Calu3 (cell line): ENCODE measurements at regions not wholly inside any gene's neighbourhood (a gene's known extent, or its start where the extent isn't known, plus 50 kb on each side); places are given as distances from the start of the nearest gene placed in this dataset.

Experiments used
- BruUV-seq: library from RNA; stranded (reverse); fragments of 400-500 nt; replicated peaks from 2 replicates; lab custom pipeline; 2021; lab: Mats Ljungman, UMichigan
- CTCF ChIA-PET: fragments of 300-600 bp; sonication (Branson Sonifier 250); formaldehyde crosslinking; loops from one replicate; lab custom pipeline; 2022; ENCODE audit warnings: antibody characterized with exemption; lab: Charles Lee
- DNase-seq: peaks from one replicate; pipeline ENCODE4 v3.0.0; 2022
- H3K27ac Mint-ChIP-seq: one replicate; pipeline ENCODE4 v1.8.0; 2022; ENCODE audit warnings: mixed read lengths; ENCODE audit not compliant: unreplicated experiment
- H3K27me3 Mint-ChIP-seq: one replicate; pipeline ENCODE4 v1.8.0; 2022; ENCODE audit warnings: mixed read lengths; ENCODE audit not compliant: unreplicated experiment
- H3K36me3 Mint-ChIP-seq: one replicate; pipeline ENCODE4 v1.8.0; 2022; ENCODE audit warnings: mild to moderate bottlenecking, moderate library complexity, mixed read lengths; ENCODE audit not compliant: insufficient read depth, unreplicated experiment
- H3K4me1 Mint-ChIP-seq: one replicate; pipeline ENCODE4 v1.8.0; 2022; ENCODE audit warnings: mild to moderate bottlenecking, low read depth, mixed read lengths; ENCODE audit not compliant: unreplicated experiment
- H3K4me3 Mint-ChIP-seq: one replicate; pipeline ENCODE4 v1.8.0; 2022; ENCODE audit warnings: mild to moderate bottlenecking, low read depth, moderate library complexity, mixed read lengths; ENCODE audit not compliant: unreplicated experiment
- H3K9me3 Mint-ChIP-seq: one replicate; pipeline ENCODE4 v1.8.0; 2022; ENCODE audit warnings: low read depth, mixed read lengths; ENCODE audit not compliant: unreplicated experiment
- intact Hi-C: fragments of 100-400 bp; cut with micrococcal nuclease; formaldehyde crosslinking; loops from one replicate; pipeline ENCODE4 v1.10.0; 2022; ENCODE audit not compliant: unreplicated experiment
- TF ChIP-seq, protein P1 (sequence below): fragments of 200-600 bp; IDR thresholded peaks from one replicate; pipeline ENCODE4 v1.8.0; 2022; ENCODE audit warnings: antibody characterized with exemption; ENCODE audit not compliant: unreplicated experiment

DNA sequence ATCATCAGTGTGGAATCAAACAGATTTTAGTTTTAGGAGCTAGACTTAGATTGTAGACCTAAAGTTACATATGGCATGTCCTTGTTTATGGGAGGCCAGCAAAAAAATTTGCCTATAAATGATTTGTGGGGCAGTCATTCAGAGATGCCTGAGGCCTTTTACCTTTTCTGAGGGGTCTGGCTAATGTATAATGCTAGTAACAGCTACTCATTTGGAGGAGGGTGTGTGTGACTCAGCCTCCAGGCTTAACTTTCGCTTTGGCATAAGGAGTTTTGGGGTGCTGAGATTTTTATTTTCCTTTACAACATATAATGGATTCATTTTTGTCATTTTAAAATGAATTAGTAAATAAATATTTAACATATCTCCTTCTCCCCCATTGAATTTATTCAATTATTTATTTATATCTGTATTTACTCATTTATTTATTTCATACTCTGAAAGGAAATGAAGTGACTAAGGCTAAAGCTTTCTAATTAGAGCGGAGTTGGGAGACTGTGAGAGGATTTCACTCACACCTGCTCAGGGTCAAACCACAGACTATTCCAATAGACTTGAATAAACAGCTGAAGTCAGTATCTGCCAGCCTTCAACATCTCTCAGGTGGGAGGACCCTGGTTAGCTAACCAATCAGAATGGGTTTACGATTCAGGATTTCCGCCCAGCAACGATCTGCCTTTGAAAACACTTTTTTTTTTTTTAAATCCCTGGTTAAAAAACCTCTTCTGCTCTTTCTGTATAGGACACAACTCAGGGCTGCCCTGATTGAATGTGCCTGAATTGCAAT is 487.5 kb upstream of the SGCD start:
- no peak overlapping the region for H3K4me3 Mint-ChIP-seq
- H3K27ac Mint-ChIP-seq: no peak overlapping the region
- no peaks in the 10 kb centered on the region for H3K36me3 Mint-ChIP-seq
- TF ChIP-seq, protein P1, sequence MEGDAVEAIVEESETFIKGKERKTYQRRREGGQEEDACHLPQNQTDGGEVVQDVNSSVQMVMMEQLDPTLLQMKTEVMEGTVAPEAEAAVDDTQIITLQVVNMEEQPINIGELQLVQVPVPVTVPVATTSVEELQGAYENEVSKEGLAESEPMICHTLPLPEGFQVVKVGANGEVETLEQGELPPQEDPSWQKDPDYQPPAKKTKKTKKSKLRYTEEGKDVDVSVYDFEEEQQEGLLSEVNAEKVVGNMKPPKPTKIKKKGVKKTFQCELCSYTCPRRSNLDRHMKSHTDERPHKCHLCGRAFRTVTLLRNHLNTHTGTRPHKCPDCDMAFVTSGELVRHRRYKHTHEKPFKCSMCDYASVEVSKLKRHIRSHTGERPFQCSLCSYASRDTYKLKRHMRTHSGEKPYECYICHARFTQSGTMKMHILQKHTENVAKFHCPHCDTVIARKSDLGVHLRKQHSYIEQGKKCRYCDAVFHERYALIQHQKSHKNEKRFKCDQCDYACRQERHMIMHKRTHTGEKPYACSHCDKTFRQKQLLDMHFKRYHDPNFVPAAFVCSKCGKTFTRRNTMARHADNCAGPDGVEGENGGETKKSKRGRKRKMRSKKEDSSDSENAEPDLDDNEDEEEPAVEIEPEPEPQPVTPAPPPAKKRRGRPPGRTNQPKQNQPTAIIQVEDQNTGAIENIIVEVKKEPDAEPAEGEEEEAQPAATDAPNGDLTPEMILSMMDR: no peak
- no TSS peak for BruUV-seq
- no peaks in the 10 kb centered on the region for H3K27me3 Mint-ChIP-seq
- peaks cover 3% of the 10 kb centered on the region for H3K9me3 Mint-ChIP-seq
- intact Hi-C loops: no loop called here
- no peaks in the 10 kb centered on the region for H3K4me1 Mint-ChIP-seq
- DNase-seq: no peak
- CTCF ChIA-PET: no interaction called here

DNA sequence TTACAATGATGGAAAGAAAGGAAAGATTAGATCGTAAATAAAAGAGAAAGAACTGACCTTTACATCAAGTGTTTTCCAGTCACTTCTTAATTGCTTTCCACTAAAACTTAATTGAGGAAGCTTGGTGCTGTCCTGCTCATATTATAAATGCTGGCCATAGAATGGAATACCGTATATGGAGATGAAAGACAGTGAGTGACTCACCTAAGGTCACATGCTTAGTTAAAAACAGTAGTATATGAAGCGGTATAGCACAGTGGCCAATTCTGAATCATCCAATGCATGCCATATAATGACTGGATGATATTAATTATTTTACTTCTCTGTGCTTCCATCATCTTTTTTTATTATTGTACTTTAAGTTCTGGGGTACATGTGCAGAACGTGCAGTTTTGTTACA is 482.4 kb upstream of the SGCD start:
- intact Hi-C loops: no loop called here
- H3K36me3 Mint-ChIP-seq: no peaks in the 10 kb centered on the region
- DNase-seq: no peak
- H3K27me3 Mint-ChIP-seq: no peaks in the 10 kb centered on the region
- peaks cover 17% of the 10 kb centered on the region for H3K9me3 Mint-ChIP-seq
- TF ChIP-seq, protein P1: no peak
- CTCF ChIA-PET: no interaction called here
- no peak overlapping the region for H3K27ac Mint-ChIP-seq
- no peak overlapping the region for H3K4me3 Mint-ChIP-seq
- H3K4me1 Mint-ChIP-seq: no peaks in the 10 kb centered on the region
- no TSS peak for BruUV-seq

DNA sequence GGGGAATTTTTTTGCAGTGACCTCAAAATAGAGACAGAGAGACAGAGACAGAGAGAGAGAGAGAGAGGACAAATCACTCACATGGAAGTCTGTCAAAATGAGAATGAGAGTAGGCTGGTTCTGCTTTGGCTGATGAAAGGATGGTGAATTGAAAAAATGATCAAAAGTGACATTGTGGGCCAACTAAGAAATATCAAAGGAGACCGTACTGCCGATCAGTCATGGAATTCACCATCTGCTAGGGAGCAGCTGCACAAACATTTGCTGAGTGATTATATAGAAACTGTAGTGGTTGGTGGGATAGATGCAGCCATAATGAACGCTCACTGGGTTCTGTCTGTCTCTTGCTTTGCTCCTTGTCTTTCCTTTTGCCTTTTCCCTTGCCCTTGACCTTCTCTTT is 476.6 kb upstream of the SGCD start:
- H3K36me3 Mint-ChIP-seq: no peaks in the 10 kb centered on the region
- BruUV-seq: no TSS peak
- no peak overlapping the region for H3K27ac Mint-ChIP-seq
- intact Hi-C loops: no loop called here
- CTCF ChIA-PET: no interaction called here
- no peak for DNase-seq
- TF ChIP-seq, protein P1: no peak
- H3K4me3 Mint-ChIP-seq: no peak overlapping the region
- peaks cover 21% of the 10 kb centered on the region for H3K9me3 Mint-ChIP-seq
- no peaks in the 10 kb centered on the region for H3K27me3 Mint-ChIP-seq
- H3K4me1 Mint-ChIP-seq: no peaks in the 10 kb centered on the region

DNA sequence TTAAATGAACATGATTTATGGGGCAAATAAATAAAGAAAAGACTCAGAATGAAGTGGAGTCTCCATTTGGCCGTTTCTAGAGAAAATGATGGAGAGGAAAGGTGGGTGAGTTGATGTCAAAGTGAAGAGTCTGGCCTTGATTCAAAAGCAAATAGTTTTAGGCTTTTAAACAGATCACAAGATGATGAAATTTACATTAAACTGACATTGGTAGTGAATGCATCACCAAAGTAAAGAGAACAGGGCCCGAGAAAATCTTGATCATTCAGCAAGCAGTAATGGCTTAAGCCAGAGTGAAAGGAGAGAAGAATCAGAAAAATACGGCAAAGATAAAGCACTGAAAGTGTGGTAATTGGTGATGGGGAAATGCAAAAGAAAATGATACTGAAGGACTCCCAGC is 460.0 kb upstream of the SGCD start:
- no peaks in the 10 kb centered on the region for H3K36me3 Mint-ChIP-seq
- H3K4me1 Mint-ChIP-seq: no peaks in the 10 kb centered on the region
- no TSS peak for BruUV-seq
- no peak overlapping the region for H3K4me3 Mint-ChIP-seq
- CTCF ChIA-PET: no interaction called here
- peaks cover 34% of the 10 kb centered on the region for H3K9me3 Mint-ChIP-seq
- H3K27ac Mint-ChIP-seq: no peak overlapping the region
- DNase-seq: no peak
- TF ChIP-seq, protein P1: no peak
- intact Hi-C loops: no loop called here
- no peaks in the 10 kb centered on the region for H3K27me3 Mint-ChIP-seq
